H9 (cell line): ENCODE measurements at regions not wholly inside any gene's neighbourhood (a gene's known extent, or its start where the extent isn't known, plus 50 kb on each side); places are given as distances from the start of the nearest gene placed in this dataset.

Source experiments
- DNase-seq: peaks from one replicate; pipeline ENCODE4 v3.0.0-alpha.2; 2017
- H2AFZ ChIP-seq: one replicate; pipeline ENCODE4 v1.6.1; 2013; ENCODE audit warnings: mild to moderate bottlenecking, low read length, control low read depth, moderate library complexity
- H2AK5ac ChIP-seq: 2 replicates; pipeline ENCODE4 v1.6.1; 2013; ENCODE audit warnings: low read length, control low read depth, mixed read lengths; ENCODE audit not compliant: insufficient read length
- H2BK120ac ChIP-seq: one replicate; pipeline ENCODE4 v1.6.1; 2013; ENCODE audit warnings: low read depth, mild to moderate bottlenecking, low read length, control low read depth, inconsistent platforms; ENCODE audit not compliant: poor library complexity, severe bottlenecking
- H2BK12ac ChIP-seq: 2 replicates; pipeline ENCODE4 v1.6.1; 2013; ENCODE audit warnings: low read length, control low read depth, mixed read lengths, low read depth; ENCODE audit not compliant: insufficient read length
- H2BK15ac ChIP-seq: 2 replicates; pipeline ENCODE4 v1.6.1; 2013; ENCODE audit warnings: low read depth, low read length, control low read depth
- H2BK20ac ChIP-seq: one replicate; pipeline ENCODE4 v1.6.1; 2013; ENCODE audit warnings: low read depth, mild to moderate bottlenecking, low read length, control low read depth, inconsistent platforms; ENCODE audit not compliant: poor library complexity, severe bottlenecking
- H2BK5ac ChIP-seq: 2 replicates; pipeline ENCODE4 v1.6.1; 2013; ENCODE audit warnings: low read length, control low read depth, mixed read lengths; ENCODE audit not compliant: insufficient read length
- H3K14ac ChIP-seq: 2 replicates; pipeline ENCODE4 v1.6.1; 2013; ENCODE audit warnings: low read length, control low read depth; ENCODE audit not compliant: insufficient read depth
- H3K18ac ChIP-seq: 2 replicates; pipeline ENCODE4 v1.6.1; 2013; ENCODE audit warnings: low read depth, mild to moderate bottlenecking, mixed read lengths, low read length, control low read depth; ENCODE audit not compliant: insufficient read length
- H3K23ac ChIP-seq: 2 replicates; pipeline ENCODE4 v1.6.1; 2013; ENCODE audit warnings: low read length, control low read depth, mixed read lengths, low read depth; ENCODE audit not compliant: insufficient read length
- H3K23me2 ChIP-seq: 2 replicates; pipeline ENCODE4 v1.6.1; 2013; ENCODE audit warnings: low read depth, mild to moderate bottlenecking, mixed read lengths, low read length, control low read depth; ENCODE audit not compliant: insufficient read length, poor library complexity, severe bottlenecking
- H3K27ac ChIP-seq: 2 replicates; pipeline ENCODE4 v1.5.1; 2013; ENCODE audit warnings: low read length, control low read depth, mixed read lengths, low read depth; ENCODE audit not compliant: insufficient read length
- H3K27me3 ChIP-seq: 2 replicates; pipeline ENCODE4 v1.6.1; 2013; ENCODE audit warnings: low read length, control low read depth, inconsistent platforms; ENCODE audit not compliant: insufficient read depth
- H3K4ac ChIP-seq: 2 replicates; pipeline ENCODE4 v1.6.1; 2013; ENCODE audit warnings: low read depth, mild to moderate bottlenecking, control low read depth, inconsistent platforms, low read length, moderate library complexity
- H3K4me1 ChIP-seq: 2 replicates; pipeline ENCODE4 v1.6.1; 2013; ENCODE audit warnings: low read length, control low read depth, inconsistent platforms; ENCODE audit not compliant: insufficient read depth
- H3K4me2 ChIP-seq: 2 replicates; pipeline ENCODE4 v1.6.1; 2013; ENCODE audit warnings: low read length, control low read depth, mixed read lengths; ENCODE audit not compliant: insufficient read length, insufficient read depth
- H3K56ac ChIP-seq: 2 replicates; pipeline ENCODE4 v1.6.1; 2013; ENCODE audit warnings: low read depth, mild to moderate bottlenecking, mixed read lengths, low read length, control low read depth; ENCODE audit not compliant: insufficient read length
- H3K79me1 ChIP-seq: 2 replicates; pipeline ENCODE4 v1.6.1; 2013; ENCODE audit warnings: low read depth, mild to moderate bottlenecking, moderate library complexity, low read length, control low read depth, inconsistent platforms; ENCODE audit not compliant: insufficient read depth, poor library complexity, severe bottlenecking
- H3K79me2 ChIP-seq: 2 replicates; pipeline ENCODE4 v1.6.1; 2013; ENCODE audit warnings: low read length, control low read depth, inconsistent platforms; ENCODE audit not compliant: insufficient read depth
- H3K9ac ChIP-seq: 2 replicates; pipeline ENCODE4 v1.6.1; 2013; ENCODE audit warnings: low read length, control low read depth, mixed read lengths; ENCODE audit not compliant: insufficient read length; ENCODE audit errors: extremely low read depth
- H3K9me3 ChIP-seq: one replicate; pipeline ENCODE4 v1.6.1; 2013; ENCODE audit warnings: low read depth, low read length, inconsistent platforms; ENCODE audit not compliant: control insufficient read depth
- H3T11ph ChIP-seq: one replicate; pipeline ENCODE4 v1.6.1; 2013; ENCODE audit warnings: mild to moderate bottlenecking, low read length, control low read depth, inconsistent platforms
- H4K20me1 ChIP-seq: one replicate; pipeline ENCODE4 v1.6.1; 2013; ENCODE audit not compliant: control insufficient read depth, insufficient read length, insufficient read depth
- H4K5ac ChIP-seq: 2 replicates; pipeline ENCODE4 v1.6.1; 2013; ENCODE audit warnings: low read depth, mild to moderate bottlenecking, mixed read lengths, low read length, control low read depth; ENCODE audit not compliant: insufficient read length
- H4K8ac ChIP-seq: replicated peaks from 2 replicates; pipeline ENCODE4 v1.6.1; 2013; ENCODE audit warnings: low read length, control low read depth, mixed read lengths, low read depth; ENCODE audit not compliant: insufficient read length
- H4K91ac ChIP-seq: 2 replicates; pipeline ENCODE4 v1.6.1; 2013; ENCODE audit warnings: low read depth, mild to moderate bottlenecking, moderate library complexity, mixed read lengths, low read length, control low read depth; ENCODE audit not compliant: insufficient read length
- H3K27ac Mint-ChIP-seq, 3 experiments: 2 replicates in 2 of 3; 3 replicates in 1 of 3; pipeline ENCODE4 v1.8.0; 2020 to 2021; ENCODE audit warnings: mixed read lengths in 3 of 3, mild to moderate bottlenecking in 1 of 3, moderate library complexity in 1 of 3
- H3K27me3 Mint-ChIP-seq: 2 replicates; pipeline ENCODE4 v1.8.0; 2021; ENCODE audit warnings: low read depth, mild to moderate bottlenecking, moderate library complexity, mixed read lengths
- H3K36me3 Mint-ChIP-seq, 3 experiments: 2 replicates in 2 of 3; 3 replicates in 1 of 3; pipeline ENCODE4 v1.8.0; 2020 to 2021; ENCODE audit warnings: low read depth in 3 of 3, mixed read lengths in 3 of 3; ENCODE audit not compliant: insufficient read depth in 1 of 3
- H3K4me1 Mint-ChIP-seq, 2 experiments: 2 replicates each; pipeline ENCODE4 v1.8.0; 2020; ENCODE audit warnings: mixed read lengths in 2 of 2
- H3K4me3 Mint-ChIP-seq, 2 experiments: 2 replicates in 1 of 2; 3 replicates in 1 of 2; pipeline ENCODE4 v1.8.0; 2020 to 2021; ENCODE audit warnings: mild to moderate bottlenecking in 2 of 2, mixed read lengths in 2 of 2, moderate library complexity in 1 of 2
- H3K9me3 Mint-ChIP-seq, 2 experiments: 2 replicates in 1 of 2; 3 replicates in 1 of 2; pipeline ENCODE4 v1.8.0; 2020; ENCODE audit warnings: mild to moderate bottlenecking in 2 of 2, mixed read lengths in 2 of 2, moderate library complexity in 1 of 2
- CTCF ChIP-seq: fragments of 200-600 bp; sonication (generic); conservative IDR thresholded peaks from 3 replicates; pipeline ENCODE4 v1.8.0; 2021; ENCODE audit warnings: antibody characterized with exemption, mild to moderate bottlenecking
- WGBS: extraction: QIAGEN DNeasy Blood & Tissue Kit; methylation state at CpG from one replicate; pipeline ENCODE4 v1.1.7; 2013; ENCODE audit warnings: missing lambda C conversion rate, low lambda C conversion rate, mixed read lengths; ENCODE audit not compliant: insufficient read length; ENCODE audit errors: extremely low coverage; 5-methylcytosine and 5-hydroxymethylcytosine counted together

GRCh38 chr1:36614571-36614970 lies 131.9 kb upstream of the CSF3R start:
- no peak overlapping the region for H3K9ac ChIP-seq
- no peak overlapping the region for H3K4ac ChIP-seq
- H2BK120ac ChIP-seq, result no peak overlapping the region
- TF ChIP-seq CTCF, result no peak
- no peak overlapping the region for H2AK5ac ChIP-seq
- H3K9me3 ChIP-seq, result no peaks in the 10 kb centered on the region
- H3K27ac ChIP-seq, result no peak overlapping the region
- no peak overlapping the region for H4K8ac ChIP-seq
- no peak overlapping the region for H3K56ac ChIP-seq
- no peak overlapping the region for H3K14ac ChIP-seq
- Mint-ChIP-seq H3K4me3 (no peak overlapping the region), H3K27me3 (peaks cover 4% of the 10 kb centered on the region; the same call in 1 of the 2 replicates), H3K36me3 (no peaks in the 10 kb centered on the region), H3K9me3 (no peaks in the 10 kb centered on the region), H3K27ac (no peak overlapping the region), H3K4me1 (no peaks in the 10 kb centered on the region)
- no peak for DNase-seq
- no peak overlapping the region for H3K18ac ChIP-seq
- no peak overlapping the region for H2BK12ac ChIP-seq
- no peak overlapping the region for H4K91ac ChIP-seq
- H2BK15ac ChIP-seq, result no peak overlapping the region
- no peak overlapping the region for H3T11ph ChIP-seq
- H3K23ac ChIP-seq, result no peak overlapping the region
- H4K5ac ChIP-seq, result no peak overlapping the region
- H4K20me1 ChIP-seq, result peaks cover 3% of the 10 kb centered on the region
- no peak overlapping the region for H2BK5ac ChIP-seq
- H3K23me2 ChIP-seq, result no peaks in the 10 kb centered on the region
- H2BK20ac ChIP-seq, result no peak overlapping the region
- no peaks in the 10 kb centered on the region for H3K79me2 ChIP-seq
- no peak overlapping the region for H3K4me2 ChIP-seq
- H2AFZ ChIP-seq, result no peak overlapping the region
- H3K79me1 ChIP-seq, result no peaks in the 10 kb centered on the region
- WGBS, result no CpG with 5 or more reads among the region's 3 CpGs
- no peaks in the 10 kb centered on the region for H3K27me3 ChIP-seq
- no peaks in the 10 kb centered on the region for H3K4me1 ChIP-seq
